Activated CD8-positive, alpha-beta memory T cell treated with anti-CD3 and anti-CD28 coated beads for 4 hours (primary cell): ENCODE measurements at regions not wholly inside any gene's neighbourhood (a gene's known extent, or its start where the extent isn't known, plus 50 kb on each side); places are given as distances from the start of the nearest gene placed in this dataset.

Experiments used
- DNase-seq, 2 donors: peaks; one replicate each; pipeline ENCODE4 v3.0.0-alpha.2; 2020; ENCODE audit warnings: low read depth in 2 of 2

DNA sequence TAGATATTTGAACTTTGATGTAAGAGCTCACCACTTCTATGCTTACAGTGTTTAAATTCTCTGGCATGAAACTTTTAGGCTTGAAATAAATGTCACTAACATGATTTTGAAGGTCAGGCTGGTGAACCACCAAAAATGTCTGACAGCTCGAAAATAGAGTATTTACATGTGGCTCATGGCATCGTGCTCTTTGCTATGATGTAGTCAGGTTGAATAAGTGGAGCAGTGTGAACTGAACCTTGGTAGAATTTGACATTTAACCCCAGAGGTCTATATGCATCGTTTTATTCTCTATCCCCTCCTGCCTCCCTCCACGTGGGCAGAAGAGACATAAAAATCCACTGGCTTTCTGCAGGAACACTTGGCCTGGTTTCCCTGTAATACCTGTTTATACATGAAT is 369.7 kb upstream of the ATP2B1 start:
- DNase-seq: no peak

GRCh38 chr12:90077756-90078155 is 369.1 kb upstream of the ATP2B1 start:
- DNase-seq: no peak

- DNase-seq: no peak
Measured at GRCh38 chr12:90076851-90077319, 368.2 kb upstream of the ATP2B1 start.

DNA sequence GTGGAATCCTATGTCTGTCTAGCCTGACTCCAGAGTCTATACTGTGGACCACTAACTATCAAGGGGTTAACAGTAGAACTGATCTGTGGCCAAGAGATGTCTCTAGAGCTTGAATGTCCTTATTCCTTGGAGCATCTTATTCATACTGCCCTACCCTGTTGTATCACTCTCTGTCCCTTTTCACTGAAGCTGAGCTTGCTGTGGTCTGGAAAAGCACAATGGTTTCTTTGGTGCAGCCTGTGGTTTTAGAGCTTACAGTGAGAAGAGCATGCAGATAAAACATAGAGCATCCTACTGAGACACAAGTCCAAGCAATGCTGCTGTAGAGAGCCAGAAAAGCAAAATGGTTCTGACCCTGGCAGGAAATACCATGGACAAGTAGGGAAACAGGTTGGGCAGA is 367.0 kb upstream of the ATP2B1 start:
- no peak for DNase-seq

GRCh38 chr12:90074086-90074485 is 365.4 kb upstream of the ATP2B1 start:
- no peak for DNase-seq

- no peak for DNase-seq
Measured at GRCh38 chr12:90071996-90072395, 363.4 kb upstream of the ATP2B1 start.

DNA sequence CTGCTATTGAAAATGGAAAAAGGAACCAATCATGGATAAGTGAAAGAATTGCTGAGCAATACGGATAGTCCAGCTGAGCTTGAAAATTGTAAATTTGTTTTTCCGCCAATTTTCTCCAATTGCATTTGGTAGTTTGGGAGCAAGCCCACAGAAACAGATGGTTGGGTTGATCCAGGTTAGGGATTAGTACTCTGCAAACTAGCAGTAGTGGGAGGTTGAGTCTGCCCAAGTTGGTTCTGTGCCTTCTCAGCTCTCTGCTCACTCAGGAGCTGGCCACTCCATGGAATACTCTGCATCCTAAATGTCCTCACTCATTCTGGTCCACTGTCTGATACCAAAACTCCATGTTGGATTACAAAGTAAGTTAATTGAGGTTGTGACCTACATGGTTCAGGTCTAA is 361.1 kb upstream of the ATP2B1 start:
- DNase-seq: no peak

DNA sequence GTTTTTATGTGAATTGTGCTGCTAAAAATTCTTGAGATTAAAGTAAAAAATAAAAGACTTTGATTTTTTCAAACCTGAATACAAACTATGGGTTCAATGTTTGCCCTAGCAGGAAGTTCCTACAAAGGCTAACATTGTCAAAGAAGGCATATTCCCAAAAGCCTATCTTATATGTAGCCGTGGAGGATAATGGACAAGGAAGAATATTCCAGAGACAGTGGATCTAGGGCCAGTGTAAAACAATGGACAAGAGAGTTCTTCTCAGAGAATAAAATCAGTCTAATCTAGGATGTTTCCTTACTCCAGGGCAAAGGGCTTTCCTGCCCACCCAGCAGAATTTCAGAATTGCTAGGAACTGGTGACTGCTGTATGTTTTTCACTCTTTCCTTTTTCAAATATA is 359.2 kb upstream of the ATP2B1 start:
- DNase-seq: no peak

- DNase-seq: no peak
Measured at GRCh38 chr12:90064852-90065801, 356.5 kb upstream of the ATP2B1 start.

DNA sequence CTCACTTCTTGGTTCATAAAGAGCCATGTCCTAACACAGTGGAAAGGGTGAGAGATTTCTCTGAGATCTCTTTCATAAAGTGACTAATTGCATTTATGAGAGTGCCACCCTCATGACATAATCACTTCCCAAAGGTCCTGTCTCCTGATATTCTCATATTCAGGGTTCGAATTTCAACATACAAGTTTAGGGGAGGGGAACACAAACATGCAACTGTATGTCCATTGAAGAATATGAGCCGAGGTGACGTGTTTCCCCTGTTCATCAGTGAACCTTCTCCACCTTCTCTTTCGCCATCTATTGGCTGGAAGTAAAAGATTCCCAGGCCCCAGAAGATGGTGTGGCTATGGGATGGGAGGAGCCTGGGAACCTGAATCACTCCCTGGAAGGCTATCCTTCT is 354.2 kb upstream of the ATP2B1 start:
- no peak for DNase-seq

GRCh38 chr12:90061809-90062208 is 353.2 kb upstream of the ATP2B1 start:
- DNase-seq: no peak

- no peak for DNase-seq
Measured at GRCh38 chr12:90060031-90060430, 351.4 kb upstream of the ATP2B1 start.

DNA sequence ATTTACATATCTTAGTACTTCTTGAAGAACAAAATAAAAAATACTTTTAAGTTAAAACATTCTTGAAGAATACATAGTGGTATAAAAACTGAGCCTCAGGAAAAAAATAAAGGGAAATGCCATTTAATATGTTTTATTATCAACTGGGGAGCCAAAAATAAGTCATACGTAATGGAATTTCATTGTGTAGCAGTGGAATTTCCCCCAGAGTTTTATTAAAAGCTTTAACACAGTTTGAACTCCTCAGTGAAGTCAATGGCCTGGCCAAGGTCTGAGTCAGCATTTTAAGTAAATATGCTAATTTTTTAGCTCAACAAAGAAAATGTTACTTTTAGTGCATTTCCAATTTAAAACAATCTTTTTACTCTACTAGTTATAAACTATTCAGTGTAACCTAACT is 350.1 kb upstream of the ATP2B1 start:
- DNase-seq: no peak

- DNase-seq: no peak
Measured at GRCh38 chr12:90055071-90055470, 346.4 kb upstream of the ATP2B1 start.

DNA sequence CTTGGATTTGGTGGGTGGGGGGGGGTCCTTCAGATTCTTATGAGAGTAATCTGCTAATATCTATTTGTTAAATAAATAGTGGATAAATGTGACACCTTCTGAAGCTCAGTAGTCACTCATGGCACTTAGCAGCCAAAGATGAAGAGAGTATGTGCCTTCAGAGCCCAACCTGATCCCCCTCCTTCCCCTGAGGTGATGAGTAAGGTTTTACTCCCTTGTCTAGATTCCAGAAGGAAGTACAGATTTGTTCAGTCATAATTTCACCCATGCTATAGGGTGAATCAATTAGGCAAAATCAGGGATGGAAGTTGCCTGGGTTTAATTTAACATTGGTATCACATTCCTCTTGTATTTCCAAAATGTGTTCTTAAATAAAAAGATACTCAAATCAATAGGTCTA is 340.3 kb upstream of the ATP2B1 start:
- DNase-seq: no peak

- DNase-seq: no peak
Measured at GRCh38 chr12:90045559-90045958, 336.9 kb upstream of the ATP2B1 start.

DNA sequence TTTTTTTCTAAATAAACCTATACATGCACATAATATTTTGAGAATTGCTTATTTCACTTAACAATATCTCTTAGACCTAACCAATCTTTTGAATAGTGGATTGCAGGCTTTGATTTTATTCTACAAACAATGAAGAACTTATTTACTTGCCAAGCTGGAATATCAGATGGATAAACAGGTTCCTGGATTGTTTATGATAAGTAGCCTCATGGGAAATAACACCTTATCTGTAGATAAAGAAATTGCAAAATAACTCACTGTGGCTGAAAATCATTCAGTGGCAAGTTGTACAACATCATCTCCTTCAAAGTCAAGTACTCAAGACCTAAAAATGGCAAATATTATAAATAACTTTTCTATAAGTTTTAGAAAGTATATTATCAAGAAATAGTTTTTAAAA is 335.4 kb upstream of the ATP2B1 start:
- no peak for DNase-seq

DNA sequence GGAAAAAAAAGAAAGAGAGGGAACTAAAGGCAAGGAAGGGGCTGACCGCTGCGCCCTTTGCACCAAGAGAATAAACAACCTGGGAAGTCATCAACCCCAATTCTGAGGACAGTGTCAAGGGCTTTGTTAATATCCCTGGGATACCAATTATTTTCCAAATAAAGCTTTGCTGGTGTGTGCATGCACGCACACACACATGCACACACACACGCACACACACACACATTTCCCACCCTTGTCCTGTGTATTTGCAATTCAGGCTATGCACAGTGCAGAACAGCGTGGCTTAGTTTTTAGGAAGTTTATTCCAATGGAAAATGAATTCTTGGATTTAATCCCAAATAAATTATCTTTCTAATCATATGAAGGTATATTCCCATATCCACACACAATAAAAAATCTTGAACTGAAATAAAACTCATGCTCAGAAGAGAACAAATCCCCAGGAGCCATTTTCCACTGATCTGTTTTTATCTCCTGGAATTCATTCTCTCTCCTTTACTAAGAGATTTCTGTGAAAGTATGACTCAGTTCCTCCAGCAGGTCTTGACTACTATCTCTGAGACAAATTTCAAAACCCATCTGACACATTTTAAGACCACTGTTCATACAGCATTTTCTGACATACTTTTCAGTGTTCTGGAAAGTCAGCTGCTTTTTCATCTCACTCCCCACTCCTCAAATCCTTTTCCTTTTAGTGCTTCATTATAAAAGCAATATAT is 334.4 kb upstream of the ATP2B1 start:
- no peak for DNase-seq

GRCh38 chr12:90038289-90038688 is 329.7 kb upstream of the ATP2B1 start:
- DNase-seq: no peak

GRCh38 chr12:90037740-90038139 is 329.1 kb upstream of the ATP2B1 start:
- DNase-seq: no peak

- no peak for DNase-seq
Measured at GRCh38 chr12:90036637-90037036, 328.0 kb upstream of the ATP2B1 start.

- DNase-seq: no peak
Measured at GRCh38 chr12:90030726-90031125, 322.1 kb upstream of the ATP2B1 start.

- no peak for DNase-seq
Measured at GRCh38 chr12:90029317-90029716, 320.7 kb upstream of the ATP2B1 start.
